Suprapubic skin (tissue), 4 donors: ENCODE measurements at regions not wholly inside any gene's neighbourhood (a gene's known extent, or its start where the extent isn't known, plus 50 kb on each side); places are given as distances from the start of the nearest gene placed in this dataset.

Experiments
- DNase-seq, 2 donors: peaks; one replicate each; pipeline ENCODE4 v3.0.0-alpha.2; 2019; ENCODE audit warnings: low spot score in 2 of 2
- H3K27ac ChIP-seq: fragments of 200-600 bp; sonication (generic); one replicate; pipeline ENCODE4 v1.5.1; 2019
- H3K27me3 ChIP-seq: fragments of 200-600 bp; sonication (generic); one replicate; pipeline ENCODE4 v1.5.1; 2019
- H3K36me3 ChIP-seq: fragments of 200-600 bp; sonication (generic); one replicate; pipeline ENCODE4 v1.5.1; 2019
- H3K4me1 ChIP-seq: fragments of 200-600 bp; sonication (generic); one replicate; pipeline ENCODE4 v1.5.1; 2019
- H3K4me3 ChIP-seq: fragments of 200-600 bp; sonication (generic); one replicate; pipeline ENCODE4 v1.5.1; 2019; ENCODE audit warnings: mild to moderate bottlenecking
- H3K9me3 ChIP-seq: fragments of 200-600 bp; sonication (generic); one replicate; pipeline ENCODE4 v1.5.1; 2019
- EP300 ChIP-seq: sonication (generic); formaldehyde crosslinking; IDR thresholded peaks from one replicate; pipeline ENCODE4 v1.6.1; 2017; ENCODE audit warnings: antibody characterized with exemption
- POLR2A ChIP-seq, 2 donors: fragments of 450-650 bp; IDR thresholded peaks; one replicate each; pipeline ENCODE4 v1.6.1; 2017; ENCODE audit warnings: antibody characterized with exemption in 2 of 2, mild to moderate bottlenecking in 2 of 2, moderate library complexity in 2 of 2
- POLR2AphosphoS5 ChIP-seq, 3 donors: sonication (generic); formaldehyde crosslinking; IDR thresholded peaks; one replicate each; pipeline ENCODE4 v1.6.1; 2017; ENCODE audit warnings: antibody characterized with exemption in 3 of 3
- WGBS: methylation state at CpG from one replicate; pipeline ENCODE4 v1.1.5; 2018; 5-methylcytosine and 5-hydroxymethylcytosine counted together
- TF ChIP-seq, protein P1 (sequence below), 2 donors: fragments of 200-600 bp in 1 of 2; fragments of 450-650 bp in 1 of 2; sonication (generic) in 1 of 2; IDR thresholded peaks; one replicate each; pipeline ENCODE4 v1.5.1; 2016 to 2019; ENCODE audit warnings: antibody characterized with exemption in 2 of 2, mild to moderate bottlenecking in 1 of 2, moderate library complexity in 1 of 2

DNA sequence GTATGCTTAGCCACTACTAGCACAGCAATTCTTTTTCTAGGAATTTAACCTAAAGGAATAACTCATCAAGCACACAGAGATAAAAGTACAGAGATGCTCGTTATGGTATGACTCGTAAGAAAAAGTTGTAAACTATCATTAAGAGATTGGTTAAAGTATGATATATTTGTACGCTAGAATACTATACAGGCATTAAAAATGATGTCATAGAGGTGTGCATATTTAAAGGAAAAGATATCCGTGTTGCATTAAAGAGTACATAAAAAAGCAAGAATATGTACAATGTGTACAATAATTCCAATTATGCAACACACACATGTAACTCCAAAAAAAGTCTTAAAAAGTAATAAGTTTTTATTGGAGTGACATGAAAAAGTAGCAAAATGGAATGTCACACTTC is 54.5 kb upstream of the PALM2AKAP2 start:
- no peak overlapping the region for H3K4me3 ChIP-seq
- 83% methylated on average over 4 of the region's 4 CpGs for WGBS
- no peak for DNase-seq
- H3K27me3 ChIP-seq, result no peaks in the 10 kb centered on the region
- H3K27ac ChIP-seq, result no peak overlapping the region
- TF ChIP-seq POLR2AphosphoS5 (IDR thresholded peaks at IDR 0.05) (no peak), POLR2A (IDR thresholded peaks at IDR 0.05) (no peak), EP300 (no peak)
- TF ChIP-seq, protein P1, sequence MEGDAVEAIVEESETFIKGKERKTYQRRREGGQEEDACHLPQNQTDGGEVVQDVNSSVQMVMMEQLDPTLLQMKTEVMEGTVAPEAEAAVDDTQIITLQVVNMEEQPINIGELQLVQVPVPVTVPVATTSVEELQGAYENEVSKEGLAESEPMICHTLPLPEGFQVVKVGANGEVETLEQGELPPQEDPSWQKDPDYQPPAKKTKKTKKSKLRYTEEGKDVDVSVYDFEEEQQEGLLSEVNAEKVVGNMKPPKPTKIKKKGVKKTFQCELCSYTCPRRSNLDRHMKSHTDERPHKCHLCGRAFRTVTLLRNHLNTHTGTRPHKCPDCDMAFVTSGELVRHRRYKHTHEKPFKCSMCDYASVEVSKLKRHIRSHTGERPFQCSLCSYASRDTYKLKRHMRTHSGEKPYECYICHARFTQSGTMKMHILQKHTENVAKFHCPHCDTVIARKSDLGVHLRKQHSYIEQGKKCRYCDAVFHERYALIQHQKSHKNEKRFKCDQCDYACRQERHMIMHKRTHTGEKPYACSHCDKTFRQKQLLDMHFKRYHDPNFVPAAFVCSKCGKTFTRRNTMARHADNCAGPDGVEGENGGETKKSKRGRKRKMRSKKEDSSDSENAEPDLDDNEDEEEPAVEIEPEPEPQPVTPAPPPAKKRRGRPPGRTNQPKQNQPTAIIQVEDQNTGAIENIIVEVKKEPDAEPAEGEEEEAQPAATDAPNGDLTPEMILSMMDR (IDR thresholded peaks at IDR 0.05), result no peak
- no peaks in the 10 kb centered on the region for H3K36me3 ChIP-seq
- no peaks in the 10 kb centered on the region for H3K9me3 ChIP-seq
- peaks cover 3% of the 10 kb centered on the region for H3K4me1 ChIP-seq

DNA sequence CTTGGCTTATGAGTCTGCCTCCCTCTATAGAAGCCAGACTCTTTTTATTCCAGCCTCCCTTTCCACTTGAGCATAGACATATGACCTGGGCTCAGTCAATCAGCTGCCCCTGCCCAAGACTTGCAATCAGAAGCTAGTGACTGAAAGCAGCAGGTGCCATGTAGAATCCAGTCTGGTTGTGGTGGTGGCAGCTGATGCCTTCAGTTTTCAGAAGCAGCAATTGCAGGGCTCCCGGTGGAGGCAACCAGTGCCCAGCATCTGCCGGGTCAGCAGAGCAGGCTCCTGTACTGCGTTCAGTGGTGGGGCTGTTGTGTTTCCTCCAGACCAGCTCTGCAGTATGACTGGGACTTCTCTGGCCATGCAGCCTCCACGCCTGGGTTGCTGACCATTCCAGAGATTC is 53.9 kb upstream of the PALM2AKAP2 start:
- Histone ChIP-seq H3K9me3 (no peaks in the 10 kb centered on the region), H3K27ac (no peak overlapping the region), H3K4me1 (peaks cover 7% of the 10 kb centered on the region), H3K27me3 (no peaks in the 10 kb centered on the region), H3K4me3 (no peak overlapping the region), H3K36me3 (no peaks in the 10 kb centered on the region)
- 85% methylated on average over 1 of the region's 4 CpGs for WGBS
- no peak for DNase-seq
- TF ChIP-seq EP300 (no peak), POLR2A (IDR thresholded peaks at IDR 0.05) (no peak), POLR2AphosphoS5 (IDR thresholded peaks at IDR 0.05) (no peak)
- TF ChIP-seq, protein P1 (IDR thresholded peaks at IDR 0.05), result no peak

DNA sequence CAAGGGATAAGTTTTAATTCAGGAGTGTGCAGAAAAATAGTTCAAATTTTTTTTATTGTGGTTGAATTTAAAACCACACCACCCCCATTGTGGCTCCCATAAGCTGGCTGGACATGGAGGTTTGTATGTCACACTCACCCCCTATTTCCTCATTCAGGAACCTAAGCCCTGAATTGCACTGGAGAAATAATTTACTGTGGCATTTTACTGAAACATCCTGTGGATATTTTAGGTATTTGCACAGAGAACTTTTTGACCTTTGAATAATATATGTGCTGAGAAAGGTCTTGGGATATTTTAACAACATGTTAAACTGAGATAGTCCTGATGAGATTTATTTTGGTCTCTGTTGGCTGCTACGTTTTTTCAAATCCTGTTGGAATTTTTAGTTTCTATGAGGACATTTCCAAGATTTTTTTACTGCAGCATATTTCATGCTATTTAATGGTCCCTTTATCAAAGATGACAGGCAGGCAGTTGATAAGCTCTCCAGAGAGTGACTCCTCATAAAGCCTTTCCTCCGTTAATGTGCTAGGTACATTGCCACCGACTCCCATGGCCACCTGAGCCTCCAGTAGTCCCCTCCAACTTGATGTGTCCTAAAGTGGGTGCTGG is 51.2 kb upstream of the PALM2AKAP2 start:
- H3K4me3 ChIP-seq, result no peak overlapping the region
- H3K36me3 ChIP-seq, result no peaks in the 10 kb centered on the region
- no peaks in the 10 kb centered on the region for H3K27me3 ChIP-seq
- no peaks in the 10 kb centered on the region for H3K9me3 ChIP-seq
- peaks cover 12% of the 10 kb centered on the region for H3K4me1 ChIP-seq
- no peak for DNase-seq
- TF ChIP-seq, protein P1 (IDR thresholded peaks at IDR 0.05), result no peak
- TF ChIP-seq POLR2A (IDR thresholded peaks at IDR 0.05), result no peak
- no peak for TF ChIP-seq EP300
- TF ChIP-seq POLR2AphosphoS5 (IDR thresholded peaks at IDR 0.05), result no peak
- 65% methylated on average over 3 of the region's 3 CpGs for WGBS
- no peak overlapping the region for H3K27ac ChIP-seq

DNA sequence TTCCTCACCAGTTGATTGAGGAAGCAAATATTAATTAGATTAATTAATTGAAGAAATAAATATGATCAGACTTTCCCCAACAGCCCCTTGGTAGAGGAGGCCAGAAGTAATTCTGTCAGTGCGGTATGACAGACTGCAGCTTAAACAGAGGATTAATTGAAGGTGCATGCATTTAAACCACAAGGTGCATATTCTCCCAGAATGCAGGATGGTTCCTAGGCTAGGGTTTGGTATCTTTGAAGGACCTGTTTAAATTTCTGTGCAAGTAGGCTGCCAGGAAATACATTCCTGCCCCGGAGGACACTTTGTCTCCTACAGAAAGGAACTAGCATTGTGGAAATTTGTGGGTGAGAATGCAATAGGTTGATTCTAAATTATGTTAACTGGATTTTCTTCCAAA is 50.5 kb upstream of the PALM2AKAP2 start:
- Histone ChIP-seq H3K36me3 (no peaks in the 10 kb centered on the region), H3K9me3 (no peaks in the 10 kb centered on the region), H3K27ac (no peak overlapping the region), H3K4me1 (peaks cover 14% of the 10 kb centered on the region), H3K4me3 (no peak overlapping the region), H3K27me3 (no peaks in the 10 kb centered on the region)
- TF ChIP-seq, protein P1 (IDR thresholded peaks at IDR 0.05), result no peak
- no peak for TF ChIP-seq EP300
- TF ChIP-seq POLR2A (IDR thresholded peaks at IDR 0.05), result no peak
- no peak for TF ChIP-seq POLR2AphosphoS5 (IDR thresholded peaks at IDR 0.05)
- WGBS, result 72% methylated on average over 2 of the region's 2 CpGs
- no peak for DNase-seq
